ENCODE measurements at regions not wholly inside any gene's neighbourhood (a gene's known extent, or its start where the extent isn't known, plus 50 kb on each side); places are given as distances from the start of the nearest gene placed in this dataset.

DNA sequence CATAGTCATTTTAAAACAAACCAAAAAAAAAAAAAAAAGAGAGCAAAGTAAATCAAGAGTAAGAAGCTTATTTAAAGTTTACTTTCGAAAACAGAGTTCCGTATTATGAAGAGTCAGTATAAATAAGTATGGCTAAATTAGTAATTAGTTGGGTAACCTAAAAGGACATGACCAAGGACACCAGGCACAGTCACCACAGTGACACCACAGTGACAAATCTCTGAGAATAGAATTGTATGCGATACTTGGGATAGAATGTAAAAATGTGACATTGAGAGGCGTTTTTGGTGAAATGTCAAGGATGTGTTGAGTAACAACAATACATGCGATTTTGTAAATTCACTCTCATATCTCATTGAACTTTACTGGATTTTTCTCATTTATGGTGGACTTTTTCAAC lies 150.9 kb upstream of the SPEF2 start:
- TF ChIP-seq SPI1 (IDR thresholded peaks at IDR 0.05; ENCODE audit: low read depth, low read length) (no peak), PAX5 (IDR thresholded peaks at IDR 0.05; ENCODE audit: insufficient read depth, low read length, severe bottlenecking) (no peak), TAF1 (IDR thresholded peaks at IDR 0.05; ENCODE audit: low read depth, low read length) (no peak), POU2F2 (IDR thresholded peaks at IDR 0.05; ENCODE audit: low read depth, low read length) (no peak), POLR2A (IDR thresholded peaks at IDR 0.05; ENCODE audit: low read depth, low read length) (no peak), POLR2AphosphoS5 (IDR thresholded peaks at IDR 0.05; ENCODE audit: low read depth, low read length) (no peak)
- no peak for FAIRE-seq
- no peak for DNase-seq (ENCODE audit: insufficient read length, low spot score)

DNA sequence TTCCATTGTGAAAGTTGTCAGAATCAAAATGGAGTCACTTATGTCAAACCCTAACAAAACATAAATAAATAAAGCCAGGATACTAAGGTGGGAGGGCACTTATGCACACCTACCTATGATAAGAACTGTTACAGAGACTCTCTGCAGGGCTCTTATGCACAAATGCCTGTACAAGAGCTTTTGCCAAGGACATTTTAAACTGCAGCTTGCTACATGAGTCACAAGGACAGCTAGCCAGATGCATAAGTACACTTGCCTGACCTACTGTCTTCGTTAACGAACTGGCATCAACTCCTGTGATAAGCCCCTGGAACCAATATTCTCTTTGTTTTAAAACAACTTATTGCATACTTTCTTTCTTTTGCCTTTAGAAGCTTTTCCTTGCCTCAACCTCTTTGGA lies 152.9 kb upstream of the SPEF2 start:
- no peak for DNase-seq (ENCODE audit: insufficient read length, low spot score)
- FAIRE-seq, result no peak
- TF ChIP-seq PAX5 (IDR thresholded peaks at IDR 0.05; ENCODE audit: insufficient read depth, low read length, severe bottlenecking), result no peak
- no peak for TF ChIP-seq POU2F2 (IDR thresholded peaks at IDR 0.05; ENCODE audit: low read depth, low read length)
- no peak for TF ChIP-seq TAF1 (IDR thresholded peaks at IDR 0.05; ENCODE audit: low read depth, low read length)
- no peak for TF ChIP-seq SPI1 (IDR thresholded peaks at IDR 0.05; ENCODE audit: low read depth, low read length)
- TF ChIP-seq POLR2AphosphoS5 (IDR thresholded peaks at IDR 0.05; ENCODE audit: low read depth, low read length), result no peak
- TF ChIP-seq POLR2A (IDR thresholded peaks at IDR 0.05; ENCODE audit: low read depth, low read length), result no peak

DNA sequence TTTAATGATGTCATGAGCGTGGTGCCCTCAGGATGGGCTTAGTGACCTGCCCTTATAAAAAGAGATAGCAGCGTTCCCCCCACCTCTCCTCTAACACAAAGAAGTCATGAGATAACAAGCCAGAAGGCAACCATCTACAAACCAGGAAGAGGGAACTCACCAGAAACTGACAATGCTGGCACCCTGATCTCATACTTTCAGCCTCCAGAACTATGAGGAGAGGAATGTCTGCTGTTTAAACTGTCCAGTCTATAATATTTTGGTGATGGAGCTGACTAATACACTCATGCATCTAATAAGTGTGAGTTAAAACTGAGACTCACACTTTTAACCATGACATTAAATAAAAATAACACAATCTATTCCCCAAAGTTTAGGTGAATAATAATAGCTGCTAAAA lies 156.1 kb upstream of the SPEF2 start:
- FAIRE-seq, result no peak

GRCh38 chr5:35458824-35459207 lies 158.8 kb upstream of the SPEF2 start:
- FAIRE-seq, result no peak
- TF ChIP-seq POU2F2 (IDR thresholded peaks at IDR 0.05; ENCODE audit: low read depth, low read length) (no peak), TAF1 (IDR thresholded peaks at IDR 0.05; ENCODE audit: low read depth, low read length) (no peak), POLR2AphosphoS5 (IDR thresholded peaks at IDR 0.05; ENCODE audit: low read depth, low read length) (no peak), SPI1 (IDR thresholded peaks at IDR 0.05; ENCODE audit: low read depth, low read length) (no peak), POLR2A (IDR thresholded peaks at IDR 0.05; ENCODE audit: low read depth, low read length) (no peak), PAX5 (IDR thresholded peaks at IDR 0.05; ENCODE audit: insufficient read depth, low read length, severe bottlenecking) (no peak)
- DNase-seq (ENCODE audit: insufficient read length, low spot score), result no peak

More for the DNA sequence above, 156.1 kb upstream of the SPEF2 start:
- TF ChIP-seq PAX5 (IDR thresholded peaks at IDR 0.05; ENCODE audit: insufficient read depth, low read length, severe bottlenecking), result no peak
- no peak for TF ChIP-seq POLR2A (IDR thresholded peaks at IDR 0.05; ENCODE audit: low read depth, low read length)
- TF ChIP-seq POU2F2 (IDR thresholded peaks at IDR 0.05; ENCODE audit: low read depth, low read length), result no peak
- TF ChIP-seq TAF1 (IDR thresholded peaks at IDR 0.05; ENCODE audit: low read depth, low read length), result no peak
- TF ChIP-seq SPI1 (IDR thresholded peaks at IDR 0.05; ENCODE audit: low read depth, low read length), result no peak
- no peak for TF ChIP-seq POLR2AphosphoS5 (IDR thresholded peaks at IDR 0.05; ENCODE audit: low read depth, low read length)
- no peak for DNase-seq (ENCODE audit: insufficient read length, low spot score)

- DNase-seq (ENCODE audit: insufficient read length, low spot score), result no peak
- FAIRE-seq, result no peak
- no peak for TF ChIP-seq TAF1 (IDR thresholded peaks at IDR 0.05; ENCODE audit: low read depth, low read length)
- TF ChIP-seq SPI1 (IDR thresholded peaks at IDR 0.05; ENCODE audit: low read depth, low read length), result no peak
- TF ChIP-seq POU2F2 (IDR thresholded peaks at IDR 0.05; ENCODE audit: low read depth, low read length), result no peak
- TF ChIP-seq POLR2AphosphoS5 (IDR thresholded peaks at IDR 0.05; ENCODE audit: low read depth, low read length), result no peak
- no peak for TF ChIP-seq POLR2A (IDR thresholded peaks at IDR 0.05; ENCODE audit: low read depth, low read length)
- no peak for TF ChIP-seq PAX5 (IDR thresholded peaks at IDR 0.05; ENCODE audit: insufficient read depth, low read length, severe bottlenecking)
Measured at GRCh38 chr5:35457912-35458823, 159.5 kb upstream of the SPEF2 start.

GRCh38 chr5:35456506-35456905 lies 161.2 kb upstream of the SPEF2 start:
- FAIRE-seq, result no peak
- TF ChIP-seq POU2F2 (IDR thresholded peaks at IDR 0.05; ENCODE audit: low read depth, low read length) (no peak), SPI1 (IDR thresholded peaks at IDR 0.05; ENCODE audit: low read depth, low read length) (no peak), POLR2AphosphoS5 (IDR thresholded peaks at IDR 0.05; ENCODE audit: low read depth, low read length) (no peak), PAX5 (IDR thresholded peaks at IDR 0.05; ENCODE audit: insufficient read depth, low read length, severe bottlenecking) (no peak), TAF1 (IDR thresholded peaks at IDR 0.05; ENCODE audit: low read depth, low read length) (no peak), POLR2A (IDR thresholded peaks at IDR 0.05; ENCODE audit: low read depth, low read length) (no peak)
- no peak for DNase-seq (ENCODE audit: insufficient read length, low spot score)

DNA sequence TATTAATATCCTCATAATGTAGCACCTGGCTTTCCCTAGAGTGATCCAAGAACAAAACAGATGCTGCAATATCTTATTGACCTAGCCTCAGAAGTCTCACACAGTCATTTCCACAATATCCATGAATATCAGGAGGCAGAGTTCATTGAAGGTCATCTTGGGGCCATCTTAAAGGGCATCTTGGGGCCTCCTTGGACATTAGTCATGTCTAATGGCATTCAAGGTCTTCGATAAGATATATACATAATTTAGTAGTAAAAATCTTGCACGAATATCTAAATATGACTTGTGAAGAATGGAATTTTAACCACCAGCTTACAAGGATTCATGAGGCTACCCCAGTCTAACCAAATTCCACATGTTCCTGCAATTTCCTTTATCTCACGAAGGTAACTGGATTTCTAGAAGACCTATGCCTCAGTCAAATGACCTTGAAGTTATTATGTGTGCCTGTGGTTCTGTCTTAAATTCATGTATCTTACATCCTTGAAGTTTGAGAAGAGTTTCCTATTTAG lies 163.6 kb upstream of the SPEF2 start:
- TF ChIP-seq SPI1 (IDR thresholded peaks at IDR 0.05; ENCODE audit: low read depth, low read length), result no peak
- TF ChIP-seq PAX5 (IDR thresholded peaks at IDR 0.05; ENCODE audit: insufficient read depth, low read length, severe bottlenecking), result no peak
- no peak for TF ChIP-seq POU2F2 (IDR thresholded peaks at IDR 0.05; ENCODE audit: low read depth, low read length)
- TF ChIP-seq POLR2A (IDR thresholded peaks at IDR 0.05; ENCODE audit: low read depth, low read length), result no peak
- TF ChIP-seq TAF1 (IDR thresholded peaks at IDR 0.05; ENCODE audit: low read depth, low read length), result no peak
- no peak for TF ChIP-seq POLR2AphosphoS5 (IDR thresholded peaks at IDR 0.05; ENCODE audit: low read depth, low read length)
- FAIRE-seq, result no peak
- no peak for DNase-seq (ENCODE audit: insufficient read length, low spot score)

DNA sequence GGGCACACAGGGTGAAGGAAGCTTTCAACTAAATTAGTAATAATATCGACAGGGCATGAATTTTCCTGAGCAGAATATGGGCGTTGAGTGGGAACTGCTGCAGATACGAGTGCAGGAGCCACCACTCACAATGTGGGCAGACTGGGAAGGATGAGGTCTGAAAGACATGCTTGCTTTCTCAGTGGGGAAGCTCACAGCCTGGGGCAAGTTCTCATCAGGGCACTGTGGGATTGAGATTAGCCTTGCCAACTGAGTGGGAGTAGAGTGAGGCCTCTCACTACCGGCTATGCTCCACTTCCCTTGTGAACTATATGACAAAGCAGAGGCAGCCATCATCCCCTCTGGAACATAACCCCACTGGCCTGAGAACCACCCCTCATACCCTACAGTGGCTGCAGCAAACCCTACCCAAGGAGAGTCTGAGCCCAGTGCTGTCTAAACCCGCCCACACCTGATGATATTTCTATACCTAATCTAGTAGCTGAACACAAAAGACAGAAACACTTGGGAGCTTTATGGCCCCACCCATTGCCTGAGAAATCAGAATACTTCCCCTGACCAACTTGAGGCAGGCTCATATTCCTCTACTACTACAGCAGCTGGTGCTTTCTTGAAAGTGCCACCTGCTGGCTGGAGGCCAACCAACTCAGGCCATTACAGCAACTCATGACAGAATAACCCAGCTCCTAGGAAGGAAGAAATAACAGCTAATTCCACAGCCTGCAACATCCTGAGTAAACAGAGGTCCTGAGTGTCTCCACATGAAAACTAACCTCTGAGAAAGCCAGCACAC lies 173.7 kb upstream of the SPEF2 start:
- no peak for TF ChIP-seq POLR2A (IDR thresholded peaks at IDR 0.05; ENCODE audit: low read depth, low read length)
- TF ChIP-seq SPI1 (IDR thresholded peaks at IDR 0.05; ENCODE audit: low read depth, low read length), result no peak
- TF ChIP-seq POU2F2 (IDR thresholded peaks at IDR 0.05; ENCODE audit: low read depth, low read length), result no peak
- TF ChIP-seq POLR2AphosphoS5 (IDR thresholded peaks at IDR 0.05; ENCODE audit: low read depth, low read length), result no peak
- no peak for TF ChIP-seq PAX5 (IDR thresholded peaks at IDR 0.05; ENCODE audit: insufficient read depth, low read length, severe bottlenecking)
- no peak for TF ChIP-seq TAF1 (IDR thresholded peaks at IDR 0.05; ENCODE audit: low read depth, low read length)
- DNase-seq (ENCODE audit: insufficient read length, low spot score) (no peak), FAIRE-seq (no peak)

All from GM12891 (cell line).